ENCODE measurements at regions not wholly inside any gene's neighbourhood (a gene's known extent, or its start where the extent isn't known, plus 50 kb on each side); places are given as distances from the start of the nearest gene placed in this dataset.

DNA sequence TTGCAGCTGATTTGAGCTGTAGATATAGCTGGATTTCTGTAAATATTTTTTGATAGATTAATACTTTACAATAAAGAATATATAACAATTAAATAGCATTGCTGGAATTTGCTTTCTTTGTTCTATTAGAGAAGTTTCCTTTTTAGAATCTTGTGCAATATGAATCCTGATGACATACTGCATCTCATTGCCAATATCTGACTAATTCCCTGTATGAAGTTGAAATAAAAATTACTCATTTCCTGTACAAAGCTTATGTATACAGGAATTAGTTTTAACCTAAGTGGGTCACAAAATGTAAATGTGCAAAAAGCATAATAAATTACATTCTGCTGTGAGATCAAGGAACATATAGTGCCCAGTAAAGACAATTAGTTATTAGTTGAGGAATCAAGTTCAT, 72.8 kb upstream of the TMEFF2 start:
- H3K36me3 ChIP-seq (replicated peaks in 1 of 2; ENCODE audit: control extremely low read depth in 1 of 2, control insufficient read depth in 1 of 2, extremely low read depth in 1 of 2, insufficient read depth in 2 of 2, low read length in 1 of 2) = no peaks in the 10 kb centered on the region
- intact Hi-C loops (cut with micrococcal nuclease) = no loop called here
- no peak overlapping the region for H3K4me2 ChIP-seq (replicated peaks; ENCODE audit: low read depth, low read length, poor library complexity, severe bottlenecking)
- DNase-seq = no peak
- no peaks in the 10 kb centered on the region for H3K9me3 Mint-ChIP-seq (ENCODE audit: insufficient read depth)
- no peak overlapping the region for H3K4me3 ChIP-seq (ENCODE audit: control extremely low read depth in 1 of 5, extremely low read depth in 1 of 5, insufficient read depth in 1 of 5, low read depth in 2 of 5, low read length in 4 of 5)
- TF ChIP-seq EZH2 (IDR thresholded peaks at IDR 0.05; ENCODE audit: borderline replicate concordance, insufficient read depth, low read depth, low read length, poor library complexity, severe bottlenecking) = no peak
- TF ChIP-seq, protein P1, sequence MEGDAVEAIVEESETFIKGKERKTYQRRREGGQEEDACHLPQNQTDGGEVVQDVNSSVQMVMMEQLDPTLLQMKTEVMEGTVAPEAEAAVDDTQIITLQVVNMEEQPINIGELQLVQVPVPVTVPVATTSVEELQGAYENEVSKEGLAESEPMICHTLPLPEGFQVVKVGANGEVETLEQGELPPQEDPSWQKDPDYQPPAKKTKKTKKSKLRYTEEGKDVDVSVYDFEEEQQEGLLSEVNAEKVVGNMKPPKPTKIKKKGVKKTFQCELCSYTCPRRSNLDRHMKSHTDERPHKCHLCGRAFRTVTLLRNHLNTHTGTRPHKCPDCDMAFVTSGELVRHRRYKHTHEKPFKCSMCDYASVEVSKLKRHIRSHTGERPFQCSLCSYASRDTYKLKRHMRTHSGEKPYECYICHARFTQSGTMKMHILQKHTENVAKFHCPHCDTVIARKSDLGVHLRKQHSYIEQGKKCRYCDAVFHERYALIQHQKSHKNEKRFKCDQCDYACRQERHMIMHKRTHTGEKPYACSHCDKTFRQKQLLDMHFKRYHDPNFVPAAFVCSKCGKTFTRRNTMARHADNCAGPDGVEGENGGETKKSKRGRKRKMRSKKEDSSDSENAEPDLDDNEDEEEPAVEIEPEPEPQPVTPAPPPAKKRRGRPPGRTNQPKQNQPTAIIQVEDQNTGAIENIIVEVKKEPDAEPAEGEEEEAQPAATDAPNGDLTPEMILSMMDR (IDR thresholded peaks at IDR 0.05) = no peak
- H3K27me3 Mint-ChIP-seq = no peaks in the 10 kb centered on the region
- no peaks in the 10 kb centered on the region for H4K20me1 ChIP-seq (ENCODE audit: control insufficient read depth, insufficient read depth, low read length, poor library complexity, severe bottlenecking)
- H3K27ac ChIP-seq (ENCODE audit: low read length in 2 of 2) = no peak overlapping the region
- CTCF ChIA-PET = no interaction called here
- no peaks in the 10 kb centered on the region for H3K9me3 ChIP-seq (ENCODE audit: control extremely low read depth in 1 of 3, control insufficient read depth in 2 of 3, insufficient read depth in 1 of 3, low read length in 2 of 3)
- no peaks in the 10 kb centered on the region for H3K27me3 ChIP-seq (replicated peaks in 1 of 4; ENCODE audit: control extremely low read depth in 1 of 4, control insufficient read depth in 3 of 4, insufficient read depth in 4 of 4, low read length in 3 of 4)
- H3K9ac ChIP-seq (ENCODE audit: low read length) = no peak overlapping the region
- no peak overlapping the region for H2AFZ ChIP-seq (ENCODE audit: insufficient read depth, low read depth, low read length, poor library complexity, severe bottlenecking)
- H3K4me1 Mint-ChIP-seq = no peaks in the 10 kb centered on the region
- H3K79me2 ChIP-seq (ENCODE audit: control insufficient read depth, insufficient read depth, low read length) = no peaks in the 10 kb centered on the region
- H3K27ac Mint-ChIP-seq = no peak overlapping the region
- H3K4me1 ChIP-seq (ENCODE audit: control insufficient read depth in 2 of 2, insufficient read depth in 2 of 2, low read length in 2 of 2) = no peaks in the 10 kb centered on the region
- POLR2A ChIA-PET = no interaction called here
- H3K4me3 Mint-ChIP-seq = no peak overlapping the region
- no peak for ATAC-seq (ENCODE audit: low read depth)

DNA sequence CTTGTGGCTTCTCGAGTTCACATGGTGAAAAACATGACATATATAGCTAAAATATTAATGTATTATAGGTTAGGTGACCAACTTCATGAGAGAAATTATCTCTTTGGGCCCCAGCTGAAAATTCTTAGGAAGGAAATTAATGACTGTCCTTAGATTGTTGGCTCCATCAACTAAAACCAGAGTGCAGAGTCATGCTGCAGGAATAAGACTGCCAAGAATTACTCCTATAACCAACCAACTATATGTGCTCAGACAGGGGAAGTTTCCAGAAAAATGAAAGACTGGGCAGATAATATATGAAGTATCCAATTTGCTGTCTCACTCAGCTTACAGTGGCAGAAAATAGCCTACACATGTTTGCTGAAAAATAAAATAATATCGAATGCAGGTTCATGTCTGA, 71.0 kb upstream of the TMEFF2 start:
- Histone ChIP-seq H4K20me1 (ENCODE audit: control insufficient read depth, insufficient read depth, low read length, poor library complexity, severe bottlenecking) (no peaks in the 10 kb centered on the region), H3K36me3 (replicated peaks in 1 of 2; ENCODE audit: control extremely low read depth in 1 of 2, control insufficient read depth in 1 of 2, extremely low read depth in 1 of 2, insufficient read depth in 2 of 2, low read length in 1 of 2) (no peaks in the 10 kb centered on the region), H2AFZ (ENCODE audit: insufficient read depth, low read depth, low read length, poor library complexity, severe bottlenecking) (no peak overlapping the region), H3K4me2 (replicated peaks; ENCODE audit: low read depth, low read length, poor library complexity, severe bottlenecking) (no peak overlapping the region), H3K27ac (ENCODE audit: low read length in 2 of 2) (no peak overlapping the region), H3K4me3 (ENCODE audit: control extremely low read depth in 1 of 5, extremely low read depth in 1 of 5, insufficient read depth in 1 of 5, low read depth in 2 of 5, low read length in 4 of 5) (no peak overlapping the region), H3K79me2 (ENCODE audit: control insufficient read depth, insufficient read depth, low read length) (no peaks in the 10 kb centered on the region), H3K27me3 (replicated peaks in 1 of 4; ENCODE audit: control extremely low read depth in 1 of 4, control insufficient read depth in 3 of 4, insufficient read depth in 4 of 4, low read length in 3 of 4) (no peaks in the 10 kb centered on the region), H3K9ac (ENCODE audit: low read length) (no peak overlapping the region), H3K4me1 (ENCODE audit: control insufficient read depth in 2 of 2, insufficient read depth in 2 of 2, low read length in 2 of 2) (no peaks in the 10 kb centered on the region), H3K9me3 (ENCODE audit: control extremely low read depth in 1 of 3, control insufficient read depth in 2 of 3, insufficient read depth in 1 of 3, low read length in 2 of 3) (no peaks in the 10 kb centered on the region)
- WGBS (ENCODE audit: insufficient coverage) = no CpG with 5 or more reads among the region's 2 CpGs
- CTCF ChIA-PET = no interaction called here
- Mint-ChIP-seq H3K4me1 (no peaks in the 10 kb centered on the region), H3K27me3 (no peaks in the 10 kb centered on the region), H3K27ac (no peak overlapping the region), H3K4me3 (no peak overlapping the region), H3K9me3 (ENCODE audit: insufficient read depth) (no peaks in the 10 kb centered on the region)
- POLR2A ChIA-PET = no interaction called here
- ATAC-seq (ENCODE audit: low read depth) = no peak
- no peak for TF ChIP-seq EZH2 (IDR thresholded peaks at IDR 0.05; ENCODE audit: borderline replicate concordance, insufficient read depth, low read depth, low read length, poor library complexity, severe bottlenecking)
- TF ChIP-seq, protein P1 (IDR thresholded peaks at IDR 0.05) = no peak
- intact Hi-C loops (cut with micrococcal nuclease) = no loop called here
- no peak for DNase-seq

Measured in B cell (primary cell).